ENCODE measurements at regions not wholly inside any gene's neighbourhood (a gene's known extent, or its start where the extent isn't known, plus 50 kb on each side); places are given as distances from the start of the nearest gene placed in this dataset.

GRCh38 chr3:26807272-26807671, 184.7 kb downstream of the LRRC3B start:
- POLR2A ChIA-PET: no interaction called here
- H3K9me3 Mint-ChIP-seq: peaks cover 9% of the 10 kb centered on the region
- H3K4me3 Mint-ChIP-seq: no peak overlapping the region
- no peaks in the 10 kb centered on the region for H3K27me3 Mint-ChIP-seq (ENCODE audit: low read depth)
- no peaks in the 10 kb centered on the region for H3K36me3 Mint-ChIP-seq
- ATAC-seq (no peak), DNase-seq (ENCODE audit: low spot score) (no peak)
- H3K27ac Mint-ChIP-seq: no peak overlapping the region
- TF ChIP-seq MYBL2 (CRISPR knock-in tag; IDR thresholded peaks at IDR 0.05) (no peak), ZNF263 (CRISPR knock-in tag; IDR thresholded peaks at IDR 0.05; ENCODE audit: low read depth) (no peak), ZNF512 (CRISPR knock-in tag; IDR thresholded peaks at IDR 0.05; ENCODE audit: borderline replicate concordance) (no peak), KAT7 (CRISPR knock-in tag; IDR thresholded peaks at IDR 0.05; ENCODE audit: borderline replicate concordance) (no peak), NFATC4 (CRISPR knock-in tag; IDR thresholded peaks at IDR 0.05) (no peak), MXD4 (CRISPR knock-in tag; IDR thresholded peaks at IDR 0.05; ENCODE audit: borderline replicate concordance) (no peak), SMAD3 (CRISPR knock-in tag; IDR thresholded peaks at IDR 0.05; ENCODE audit: borderline replicate concordance) (no peak)
- CTCF ChIA-PET: no interaction called here
- no peaks in the 10 kb centered on the region for H3K4me1 Mint-ChIP-seq

GRCh38 chr3:26825454-26825853, 202.9 kb downstream of the LRRC3B start:
- ATAC-seq (no peak), DNase-seq (ENCODE audit: low spot score) (no peak)
- Mint-ChIP-seq H3K27me3 (ENCODE audit: low read depth) (no peaks in the 10 kb centered on the region), H3K27ac (no peak overlapping the region), H3K4me1 (0 out of 2 replicates have a peak, but pooled peaks cover under 1% of the 10 kb centered on the region), H3K9me3 (peaks cover 91% of the 10 kb centered on the region), H3K36me3 (peaks cover 72% of the 10 kb centered on the region), H3K4me3 (no peak overlapping the region)
- no peak for TF ChIP-seq ZNF416 (CRISPR knock-in tag; IDR thresholded peaks at IDR 0.05)
- ChIA-PET CTCF (no interaction called here), POLR2A (no interaction called here)

- H3K27me3 Mint-ChIP-seq (ENCODE audit: low read depth): no peaks in the 10 kb centered on the region
- no peak overlapping the region for H3K27ac Mint-ChIP-seq
- CTCF ChIA-PET: no interaction called here
Observed at GRCh38 chr3:26827169-26827568, 204.6 kb downstream of the LRRC3B start.

More at GRCh38 chr3:26827169-26827568, 204.6 kb downstream of the LRRC3B start:
- Mint-ChIP-seq H3K4me3 (no peak overlapping the region), H3K9me3 (peaks cover 77% of the 10 kb centered on the region), H3K36me3 (peaks cover 56% of the 10 kb centered on the region), H3K4me1 (no peaks in the 10 kb centered on the region)
- TF ChIP-seq USF1 (CRISPR knock-in tag; IDR thresholded peaks at IDR 0.05) (no peak), ESRRA (CRISPR knock-in tag; IDR thresholded peaks at IDR 0.05; ENCODE audit: borderline replicate concordance) (no peak), TP53 (CRISPR knock-in tag; IDR thresholded peaks at IDR 0.05) (no peak), CREM (CRISPR knock-in tag; IDR thresholded peaks at IDR 0.05) (no peak), ZNF425 (CRISPR knock-in tag; conservative IDR thresholded peaks at IDR 0.05) (no peak), KAT7 (CRISPR knock-in tag; IDR thresholded peaks at IDR 0.05; ENCODE audit: borderline replicate concordance) (no peak), NFYB (CRISPR knock-in tag; conservative IDR thresholded peaks at IDR 0.05; ENCODE audit: low read depth) (no peak), CREB1 (CRISPR knock-in tag; IDR thresholded peaks at IDR 0.05) (no peak), ZNF512 (CRISPR knock-in tag; IDR thresholded peaks at IDR 0.05; ENCODE audit: borderline replicate concordance) (no peak), ZNF671 (CRISPR knock-in tag; IDR thresholded peaks at IDR 0.05) (no peak), NR3C1 (CRISPR knock-in tag; conservative IDR thresholded peaks at IDR 0.05; ENCODE audit: low read depth) (no peak), IRF2 (CRISPR knock-in tag; IDR thresholded peaks at IDR 0.05; ENCODE audit: borderline replicate concordance, low read depth) (no peak), TEAD4 (CRISPR knock-in tag; IDR thresholded peaks at IDR 0.05) (no peak), FOXJ3 (CRISPR knock-in tag; IDR thresholded peaks at IDR 0.05; ENCODE audit: borderline replicate concordance) (no peak)
- POLR2A ChIA-PET: no interaction called here
- DNase-seq (ENCODE audit: low spot score) (no peak), ATAC-seq (no peak)

All from WTC11 (cell line).